GM18502 (cell line): ENCODE measurements at regions not wholly inside any gene's neighbourhood (a gene's known extent, or its start where the extent isn't known, plus 50 kb on each side); places are given as distances from the start of the nearest gene placed in this dataset.

Experiments used
- ATAC-seq: cut with Tn5 transposase; IDR thresholded peaks from one replicate; pipeline ENCODE4 v1.9.1; 2021; ENCODE audit warnings: mild to moderate bottlenecking; ENCODE audit not compliant: unreplicated experiment, poor library complexity

DNA sequence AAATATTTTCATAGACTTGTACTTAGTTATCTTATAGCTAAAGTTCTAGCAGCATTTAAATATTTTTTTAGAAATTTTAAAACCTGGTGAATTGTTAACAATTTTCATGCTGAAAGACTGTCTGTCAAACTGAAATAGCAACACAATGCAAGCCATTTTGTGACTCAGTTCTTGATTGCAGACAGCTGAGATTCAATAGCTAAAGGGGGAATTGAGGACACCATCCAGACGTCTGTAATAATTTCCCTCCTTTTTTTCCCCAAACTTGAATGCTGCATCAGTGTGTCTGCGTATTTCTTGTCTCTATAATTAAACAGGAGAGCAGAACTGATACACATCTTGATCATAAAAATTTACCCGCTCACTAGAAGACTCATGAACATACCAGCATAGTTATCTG lies 468.3 kb downstream of the GBE1 start:
- no peak for ATAC-seq

DNA sequence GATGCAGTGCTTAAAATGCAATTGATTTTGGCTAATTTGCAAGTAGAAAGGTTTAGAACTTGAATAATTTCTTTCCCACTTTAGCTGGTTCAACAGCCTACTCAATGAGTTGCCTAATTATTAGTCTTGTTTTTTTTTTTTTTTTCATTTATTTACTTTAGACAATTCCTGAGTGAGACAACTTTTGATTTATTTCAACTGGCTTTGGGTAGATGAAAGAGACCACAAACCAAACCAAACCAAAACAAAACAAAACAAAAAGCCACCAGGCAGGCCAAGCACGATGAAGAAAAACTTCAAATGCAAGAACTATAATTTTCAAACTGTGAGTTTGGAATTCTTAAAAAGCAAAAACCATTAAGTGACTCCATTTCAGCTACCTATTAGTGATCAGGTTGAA lies 469.9 kb downstream of the GBE1 start:
- ATAC-seq: no peak

DNA sequence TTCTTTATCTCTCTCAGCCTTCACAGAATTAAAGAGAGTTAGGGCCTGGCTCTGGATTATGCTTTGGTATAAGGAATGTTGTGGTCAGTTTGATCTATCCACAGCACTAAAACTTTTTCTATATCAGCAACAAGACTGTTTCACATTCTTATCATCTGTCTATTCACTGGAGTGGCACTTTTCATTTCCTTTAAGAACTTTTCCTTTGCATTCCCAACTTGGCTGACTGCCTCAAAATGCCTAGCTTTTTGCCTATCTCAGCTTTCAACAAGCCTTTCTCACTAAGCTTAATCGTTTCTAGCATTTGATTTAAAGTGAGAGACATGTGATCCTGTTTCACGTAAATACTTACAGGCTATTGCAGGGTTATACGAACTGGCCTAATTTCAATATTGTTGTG lies 471.8 kb downstream of the GBE1 start:
- no peak for ATAC-seq

DNA sequence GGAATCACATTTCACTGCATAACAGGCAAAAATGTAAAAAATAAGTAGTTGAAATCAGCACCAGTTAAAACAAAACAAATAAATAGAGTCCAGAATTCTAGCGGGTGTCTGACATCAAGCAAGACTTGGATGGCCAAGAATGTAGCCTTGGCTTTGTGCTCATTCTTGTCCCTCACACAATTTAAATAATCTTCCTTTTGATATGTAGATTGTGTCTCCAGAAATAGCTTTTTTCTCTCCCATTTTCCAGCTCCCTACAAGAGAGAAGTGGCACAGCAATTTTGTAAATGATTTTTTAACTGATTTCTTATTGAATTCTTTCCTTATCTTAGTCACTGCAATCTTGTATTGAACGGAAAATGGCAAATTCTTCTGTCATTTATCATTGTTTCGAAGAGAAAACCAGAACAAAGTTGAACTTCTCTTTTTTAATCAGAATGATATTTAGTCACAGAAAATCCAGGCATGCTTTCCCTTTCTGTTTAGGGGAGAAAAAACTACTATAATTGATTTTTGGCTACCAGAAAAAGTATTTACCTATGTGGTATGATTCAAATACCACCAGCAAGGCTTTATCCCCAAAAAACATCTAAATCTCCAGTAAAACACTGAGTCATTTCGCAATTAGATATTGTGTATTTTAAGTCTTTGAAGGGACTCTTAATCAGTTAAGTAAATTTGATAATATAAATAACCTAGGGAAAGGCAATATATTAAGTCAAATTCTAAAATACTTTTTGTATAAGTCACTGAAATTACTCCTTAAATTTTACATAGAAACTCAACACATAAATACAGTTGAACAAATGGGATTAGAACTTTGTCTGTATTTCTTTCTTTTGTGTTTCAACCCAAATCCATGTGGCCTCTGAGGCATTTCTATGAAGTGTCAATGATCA lies 481.7 kb downstream of the GBE1 start:
- no peak for ATAC-seq

DNA sequence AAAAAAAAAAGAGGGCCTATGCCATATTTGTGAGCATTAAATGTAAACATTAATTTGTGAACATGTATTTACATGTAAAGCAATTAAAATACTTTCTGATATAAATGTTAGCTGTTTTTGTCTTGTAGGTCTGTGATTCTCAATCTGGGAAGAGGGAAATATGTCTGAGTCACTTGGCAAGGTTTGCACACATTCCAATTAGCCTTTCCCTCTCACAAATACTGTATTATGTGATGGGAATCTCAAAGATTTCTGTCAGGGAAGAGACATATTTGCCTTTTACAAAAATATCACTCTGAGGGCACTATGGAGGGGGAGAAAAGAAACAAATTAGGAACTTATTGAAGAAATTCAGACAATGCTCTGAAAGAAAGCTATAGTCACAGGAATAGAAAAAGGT lies 483.6 kb downstream of the GBE1 start:
- ATAC-seq: no peak

DNA sequence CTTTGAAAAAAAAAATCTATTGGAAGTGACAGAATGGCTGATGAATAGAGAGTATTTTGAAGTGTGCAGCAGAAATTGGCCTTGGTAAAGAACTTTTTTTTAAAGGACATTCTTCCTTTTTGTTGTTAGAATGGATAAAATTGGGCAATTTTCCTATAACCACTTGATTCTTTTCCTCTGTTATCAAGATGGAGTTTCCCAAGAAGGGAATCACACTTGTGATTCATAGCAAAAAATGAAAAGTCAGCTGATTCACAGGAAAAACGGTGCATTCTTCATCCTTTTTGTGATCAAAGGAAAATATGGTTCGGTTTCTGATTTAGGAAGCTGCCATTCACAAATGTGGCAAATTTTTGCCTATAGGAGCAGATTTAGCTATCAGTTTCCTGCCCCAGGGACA lies 486.8 kb downstream of the GBE1 start:
- ATAC-seq: no peak

DNA sequence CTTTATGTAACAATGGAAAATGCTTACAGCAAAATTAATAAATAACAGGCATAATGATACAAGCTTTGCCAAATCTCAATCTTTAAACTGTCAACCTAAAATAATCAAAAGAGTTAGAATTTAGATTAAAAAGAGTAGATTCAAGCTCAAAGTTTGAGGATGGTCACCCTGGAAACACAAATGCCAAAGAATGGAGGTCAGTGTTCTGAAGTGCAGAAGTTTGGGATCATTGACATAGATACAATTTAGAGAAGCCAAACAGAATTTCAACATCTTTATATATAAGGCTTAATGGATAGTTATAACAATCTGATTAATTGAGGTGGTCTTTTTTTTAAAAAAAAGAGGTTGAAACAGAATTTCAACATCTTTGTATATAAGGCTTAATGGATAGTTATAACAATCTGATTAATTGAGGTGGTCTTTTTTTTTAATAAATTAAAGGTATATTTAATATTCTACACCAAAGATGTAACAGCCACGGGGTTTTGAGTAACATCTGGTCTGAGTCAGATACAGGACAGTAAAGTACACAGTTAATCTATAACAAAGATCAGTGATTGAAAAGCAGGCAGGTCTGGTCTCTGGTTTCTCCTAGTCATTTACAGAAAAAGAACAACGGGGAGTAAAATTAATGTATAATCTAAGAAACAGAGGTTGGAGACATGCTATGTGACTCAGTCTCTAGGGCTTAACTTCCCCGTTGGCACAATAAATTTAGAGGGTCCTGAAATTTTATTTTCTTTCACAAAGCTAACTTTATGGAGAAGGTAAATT lies 490.7 kb downstream of the GBE1 start:
- peak; percentile 84 for ATAC-seq

DNA sequence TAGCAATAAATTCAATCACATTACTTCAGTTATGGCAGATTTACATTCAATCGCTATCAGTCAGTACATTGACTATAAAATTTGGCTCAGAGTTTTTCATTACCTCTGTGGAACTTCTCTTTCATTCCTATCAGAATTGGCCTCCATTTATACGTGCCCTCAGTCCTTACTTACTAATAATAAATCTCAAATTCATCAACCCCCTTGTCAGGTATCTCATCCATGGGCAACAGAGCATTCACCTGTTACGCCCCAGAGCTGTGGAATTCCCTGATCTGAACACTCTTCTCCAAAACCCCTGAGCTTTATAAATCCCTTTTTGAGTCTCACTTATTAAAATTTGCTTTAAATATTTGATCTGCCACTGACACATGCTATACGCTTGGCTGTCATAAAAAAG lies 492.9 kb downstream of the GBE1 start:
- no peak for ATAC-seq

DNA sequence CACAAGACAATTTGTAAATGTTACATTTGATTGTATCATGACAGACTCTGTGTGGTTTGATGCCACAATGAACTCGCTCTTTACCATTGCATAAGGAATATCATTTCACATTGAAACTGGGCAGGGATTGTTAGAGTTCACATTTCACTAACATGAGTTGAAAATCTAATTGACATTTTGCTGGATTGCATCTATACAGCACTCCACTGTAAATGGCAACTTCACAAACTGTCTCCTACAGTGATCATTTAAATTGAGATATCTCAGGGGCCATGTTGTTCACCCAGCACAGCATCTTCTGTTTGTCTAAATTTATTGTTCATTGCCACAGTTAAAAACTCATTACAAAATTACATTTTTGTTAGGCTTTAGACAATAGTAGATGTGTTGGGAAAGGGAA lies 499.4 kb downstream of the GBE1 start:
- ATAC-seq: no peak

DNA sequence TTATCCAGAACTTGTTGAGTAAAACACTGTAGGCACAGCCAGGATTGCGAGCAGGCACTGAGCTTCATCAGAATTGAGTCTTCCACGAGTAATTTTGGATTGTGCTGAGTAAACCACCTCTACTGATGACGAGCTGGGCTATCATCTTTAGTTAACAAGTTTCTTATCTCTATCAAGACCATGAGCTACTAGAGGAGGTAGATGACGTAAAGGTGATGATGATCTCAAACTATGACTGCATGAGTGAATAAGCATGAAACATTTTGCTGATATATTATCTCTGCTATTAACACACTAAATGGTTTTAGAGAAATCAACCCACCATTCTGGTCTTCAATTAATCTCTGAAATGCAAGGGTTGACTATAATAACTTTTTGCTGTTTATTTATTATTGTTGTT lies 506.0 kb downstream of the GBE1 start:
- ATAC-seq: no peak

DNA sequence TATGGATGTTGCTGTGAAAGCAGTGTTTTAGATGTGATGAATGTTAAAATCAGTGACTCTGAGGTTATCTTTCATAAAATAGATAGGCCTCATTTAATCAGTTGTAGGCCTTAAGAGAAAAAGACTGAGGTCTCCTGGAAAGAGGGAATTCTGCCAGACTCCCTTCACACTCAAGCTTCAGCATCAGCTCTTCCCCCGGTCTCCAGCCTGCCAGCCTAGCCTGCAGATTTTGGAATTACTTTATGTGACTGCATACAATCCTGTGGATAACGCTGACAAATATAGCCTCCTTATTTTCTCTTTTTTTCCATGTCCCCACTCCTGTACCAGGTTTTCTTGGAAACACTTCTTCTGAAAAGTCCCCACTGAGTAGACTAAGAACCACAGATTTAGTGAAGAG lies 510.3 kb downstream of the GBE1 start:
- no peak for ATAC-seq

DNA sequence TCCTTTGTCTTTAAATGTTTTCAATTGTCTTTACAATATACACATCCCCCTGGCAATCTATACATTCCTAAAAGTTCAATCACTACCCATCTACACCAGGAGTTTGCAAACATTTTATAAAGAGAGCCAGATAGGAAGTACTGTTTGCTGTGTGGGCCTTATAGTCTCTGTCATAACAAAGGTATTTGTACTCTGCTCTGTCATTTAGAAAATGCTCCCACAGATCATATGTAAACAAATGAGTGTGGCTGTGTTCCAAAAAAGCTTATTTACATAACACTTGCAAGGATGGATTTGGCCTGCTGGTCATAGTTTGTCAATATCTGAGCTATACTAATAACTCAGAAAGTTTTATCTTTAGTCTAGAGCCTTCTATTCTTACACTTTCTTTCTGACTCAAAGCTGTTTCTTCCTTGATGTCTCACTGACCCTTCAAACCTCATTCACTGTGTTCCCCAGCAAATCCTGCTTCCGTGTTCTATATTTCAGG lies 511.9 kb downstream of the GBE1 start:
- ATAC-seq: peak; percentile 65

DNA sequence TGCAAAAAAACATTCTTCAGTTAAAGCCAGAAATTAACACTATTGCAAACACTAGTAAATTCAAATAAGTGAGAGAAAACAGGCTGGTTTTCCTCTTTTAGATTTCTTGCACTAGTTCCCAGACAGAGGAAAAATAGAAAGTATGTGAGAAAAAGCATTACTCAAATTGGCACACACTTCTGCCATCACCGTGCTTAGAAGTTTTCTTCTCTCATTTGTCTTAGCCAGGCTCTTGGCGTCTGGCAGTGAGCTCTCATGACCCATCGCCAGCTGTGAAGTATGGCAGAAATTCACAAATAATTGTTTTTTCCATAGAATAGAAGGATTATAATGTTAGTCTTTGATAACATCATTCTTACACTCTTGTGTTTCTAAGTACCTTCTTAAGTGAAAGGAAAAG lies 515.9 kb downstream of the GBE1 start:
- ATAC-seq: no peak

DNA sequence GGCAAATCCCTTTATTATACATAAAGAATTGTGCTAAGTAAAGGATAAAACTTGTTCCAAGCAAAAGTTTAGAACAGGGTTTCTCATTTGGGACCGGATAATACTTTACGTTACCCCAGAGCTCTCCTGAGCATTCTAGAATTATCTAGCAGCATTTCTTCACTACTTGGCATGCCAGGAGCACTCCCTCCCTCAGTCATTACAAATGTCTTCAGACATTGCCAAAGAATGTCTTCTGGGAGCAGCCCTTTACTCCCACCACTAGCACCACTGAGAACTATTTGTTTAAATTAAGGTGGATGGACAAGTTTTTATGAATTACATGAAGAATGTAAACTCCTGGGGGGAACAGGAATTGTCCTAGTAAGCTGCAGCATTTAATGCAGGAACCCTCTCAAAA lies 516.4 kb downstream of the GBE1 start:
- ATAC-seq: no peak

DNA sequence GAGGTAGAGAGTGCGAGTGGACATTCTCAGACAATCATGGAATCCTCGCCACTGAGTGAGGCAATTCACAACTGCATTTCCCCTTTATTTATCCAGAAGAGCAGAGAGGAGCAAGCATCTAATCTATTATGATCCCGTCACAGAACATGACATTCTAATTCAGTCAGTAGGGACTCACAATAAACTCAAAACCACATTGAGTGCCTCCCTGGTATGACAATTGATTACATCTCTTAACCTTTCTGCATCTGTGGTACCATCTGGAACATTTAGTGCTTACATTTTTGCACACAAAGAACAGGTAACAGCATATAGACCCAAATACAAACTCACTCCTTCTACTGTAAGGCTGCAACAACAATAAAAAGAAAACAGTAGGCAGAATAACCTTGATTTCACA lies 517.2 kb downstream of the GBE1 start:
- ATAC-seq: no peak

DNA sequence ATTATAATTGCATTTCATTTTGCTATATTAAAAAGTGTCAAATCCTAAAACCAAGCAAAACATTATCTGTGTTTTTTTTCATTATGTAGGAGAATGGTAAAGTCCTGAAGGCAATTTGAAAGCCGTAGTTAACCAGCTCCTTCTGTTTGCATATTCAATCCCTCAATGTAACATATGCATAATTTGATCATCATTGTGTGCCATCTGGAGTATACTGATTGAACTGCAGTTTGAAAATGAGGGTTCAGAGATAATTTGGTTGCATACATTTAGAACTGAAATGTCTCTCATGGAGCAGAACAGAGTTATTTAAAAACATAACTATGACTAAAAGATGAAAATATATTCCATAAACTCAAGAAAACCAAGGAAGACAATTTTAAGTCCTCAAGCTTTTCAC lies 518.6 kb downstream of the GBE1 start:
- ATAC-seq: peak; percentile 67

DNA sequence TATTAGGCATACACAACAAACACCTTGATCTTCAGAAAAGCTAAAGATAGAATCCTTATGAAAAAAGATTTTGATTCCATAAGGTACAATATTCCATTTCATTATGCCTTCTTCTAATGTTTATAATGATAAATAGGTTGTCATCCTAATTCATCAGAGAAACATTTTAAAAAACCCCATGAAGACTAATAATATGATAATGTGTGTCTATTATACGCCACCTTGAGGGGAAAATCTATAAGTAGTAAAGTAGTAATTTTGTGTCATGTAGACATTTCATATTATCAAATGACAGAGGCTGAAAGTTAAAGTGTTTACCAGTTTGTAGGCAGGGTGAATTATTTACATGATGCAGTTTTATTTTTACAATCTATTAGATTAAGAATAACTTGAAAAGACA lies 524.3 kb downstream of the GBE1 start:
- ATAC-seq: no peak

DNA sequence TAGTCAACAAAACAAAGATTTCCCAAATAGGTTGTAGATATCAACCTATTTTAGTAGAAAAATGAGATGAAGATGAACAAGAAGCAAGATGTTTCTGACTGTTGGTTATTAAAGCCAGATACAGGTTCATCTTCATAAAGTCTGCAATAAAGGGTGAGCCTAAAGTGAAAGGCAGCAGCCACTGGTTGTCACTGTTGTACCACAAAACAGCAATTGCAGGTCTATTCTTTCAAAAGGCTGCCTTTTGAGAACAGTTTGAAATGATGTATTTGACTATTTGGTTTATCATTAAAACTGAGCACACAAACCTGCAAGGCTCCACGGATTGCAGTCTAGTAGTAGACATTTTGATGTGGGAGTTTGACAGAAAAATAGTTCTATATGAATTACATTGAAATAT lies 543.4 kb downstream of the GBE1 start:
- no peak for ATAC-seq

DNA sequence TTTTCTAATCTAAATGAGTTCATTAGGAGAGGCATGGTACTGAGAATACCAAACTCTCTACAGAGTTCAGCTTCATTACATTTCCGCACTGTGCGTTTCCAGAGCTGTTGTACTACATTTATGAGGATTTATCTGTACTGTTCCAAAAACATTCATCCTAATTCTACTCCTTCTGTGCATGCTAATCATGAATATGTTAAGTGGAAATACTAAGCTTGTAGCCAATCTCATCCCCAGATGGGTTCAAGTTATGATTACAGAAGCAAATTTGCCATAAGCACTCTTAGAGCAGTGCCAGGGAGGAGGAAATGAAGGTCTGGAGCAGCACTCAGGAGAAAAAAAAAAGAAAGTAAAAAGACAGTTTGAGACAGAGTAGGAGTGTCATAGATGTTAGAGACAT lies 544.3 kb downstream of the GBE1 start:
- ATAC-seq: no peak

DNA sequence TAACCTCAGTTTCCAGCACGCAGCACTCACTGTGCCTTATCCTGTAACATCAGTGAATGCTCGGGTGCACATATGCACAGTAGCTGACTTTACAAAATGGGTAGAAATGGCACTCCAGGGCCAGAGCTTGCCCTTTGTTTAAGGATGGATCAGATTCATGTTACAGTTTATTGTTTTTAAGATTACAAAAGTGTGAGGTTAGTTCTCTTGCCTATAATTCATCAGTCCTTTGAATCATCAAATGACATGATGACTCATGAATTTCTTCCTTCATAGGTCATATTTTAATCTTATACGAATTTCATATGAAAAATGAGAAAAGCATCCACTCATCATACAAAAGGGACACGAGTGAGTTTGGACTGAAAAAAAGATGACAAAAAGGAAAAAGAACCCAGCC lies 545.3 kb downstream of the GBE1 start:
- ATAC-seq: no peak

DNA sequence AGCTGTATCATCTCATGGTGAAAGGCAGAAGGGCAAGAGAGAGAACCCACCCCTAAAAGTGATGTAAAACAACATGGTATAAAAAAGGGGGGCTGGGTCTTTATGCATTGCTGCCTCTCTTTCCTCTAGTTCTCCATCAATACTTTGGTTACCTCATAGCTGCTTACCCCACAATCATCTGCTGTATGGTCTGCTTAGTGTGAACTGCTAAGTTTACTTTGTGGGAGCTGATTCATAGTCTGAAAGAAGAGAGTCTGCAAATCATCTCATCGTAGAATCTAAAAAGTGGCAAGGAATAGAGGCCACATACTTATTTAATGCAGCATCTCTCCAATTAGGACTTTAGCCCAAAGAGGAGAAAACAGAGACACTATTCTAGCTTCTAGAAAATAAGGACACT lies 546.8 kb downstream of the GBE1 start:
- ATAC-seq: no peak

DNA sequence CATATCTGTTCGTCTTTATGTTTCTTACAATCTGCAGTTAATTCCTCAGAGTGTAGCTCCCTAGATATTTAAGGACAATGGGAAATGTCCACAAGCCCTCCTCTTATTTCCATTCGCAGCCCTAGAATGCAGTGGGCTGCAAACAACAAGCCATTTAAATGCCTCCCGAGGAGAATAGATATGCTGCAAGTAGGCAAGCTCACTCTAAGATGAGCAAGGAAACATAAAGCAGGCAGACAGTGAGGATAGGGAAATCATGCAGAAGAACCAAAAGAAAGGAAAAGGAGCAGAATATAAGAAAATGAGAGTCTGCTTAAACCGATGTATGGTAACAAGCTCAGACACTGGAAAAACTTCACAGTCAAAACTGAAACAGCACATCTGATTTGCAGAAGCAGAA lies 561.9 kb downstream of the GBE1 start:
- ATAC-seq: no peak
